Psoas muscle (tissue), 7 donors: ENCODE measurements at regions not wholly inside any gene's neighbourhood (a gene's known extent, or its start where the extent isn't known, plus 50 kb on each side); places are given as distances from the start of the nearest gene placed in this dataset.
"Not testable (repeated sequence)": the region's sequence is repeated elsewhere in the genome, so short reads cannot be mapped to it uniquely, and the experiment has no call there.

Experiments used
- ATAC-seq, 4 donors: fragments of 200-7000 bp; cut with Tn5 transposase; one replicate each; pipeline ENCODE4 v1.9.1; 2020; ENCODE audit warnings: moderate library complexity in 3 of 4, mild to moderate bottlenecking in 2 of 4
- DNase-seq, 2 donors: peaks; one replicate each; pipeline ENCODE4 v3.0.0-alpha.2; 2020
- H3K27ac ChIP-seq: fragments of 200-600 bp; one replicate; pipeline ENCODE4 v1.8.0; 2022
- H3K27me3 ChIP-seq, 3 donors: fragments of 200-600 bp in 1 of 3; one replicate each; pipeline versions ENCODE4 v1.6.1 to v1.8.0; 2013 to 2022; ENCODE audit warnings: low read length in 2 of 3, mild to moderate bottlenecking in 2 of 3, moderate library complexity in 1 of 3; ENCODE audit not compliant: insufficient read depth in 3 of 3
- H3K36me3 ChIP-seq, 2 donors: fragments of 200-600 bp in 1 of 2; one replicate each; pipeline versions ENCODE4 v1.6.1 to v1.8.0; 2013 to 2022; ENCODE audit warnings: low read depth in 1 of 2, mild to moderate bottlenecking in 1 of 2, moderate library complexity in 1 of 2; ENCODE audit not compliant: insufficient read depth in 1 of 2
- H3K4me1 ChIP-seq: fragments of 200-600 bp; one replicate; pipeline ENCODE4 v1.8.0; 2022
- H3K4me3 ChIP-seq: fragments of 200-600 bp; one replicate; pipeline ENCODE4 v1.8.0; 2022; ENCODE audit warnings: mild to moderate bottlenecking
- H3K9me3 ChIP-seq: fragments of 200-600 bp; one replicate; pipeline ENCODE4 v1.8.0; 2022
- WGBS, 3 donors: extraction: QIAGEN DNeasy Blood & Tissue Kit; methylation state at CpG; one replicate each; pipeline versions ENCODE4 v1.1.6 to v1.1.7; 2013; 5-methylcytosine and 5-hydroxymethylcytosine counted together
- intact Hi-C, 2 donors: fragments of 100-400 bp; cut with DNase I; formaldehyde crosslinking; loops; one replicate each; pipeline versions ENCODE4 v1.11.0 to v1.14.2; 2022
- TF ChIP-seq, protein P1 (sequence below): fragments of 200-600 bp; IDR thresholded peaks from one replicate; pipeline ENCODE4 v1.8.0; 2022; ENCODE audit warnings: antibody characterized with exemption
- donor health status: healthy with polysubstance abuse.
- donor health status: DM: no; HTN: no; CAD: no; lungs with moderate emphysema.
- donor health status: Bipolar disorder and iron deficiency.
- donor health status: healthy.
- donor health status: DM: yes; HTN: yes; CAD: no.
- donor health status: DM: no; HTN: no; CAD: no.
- donor health status: DM: yes; HTN: yes; CAD: no.

DNA sequence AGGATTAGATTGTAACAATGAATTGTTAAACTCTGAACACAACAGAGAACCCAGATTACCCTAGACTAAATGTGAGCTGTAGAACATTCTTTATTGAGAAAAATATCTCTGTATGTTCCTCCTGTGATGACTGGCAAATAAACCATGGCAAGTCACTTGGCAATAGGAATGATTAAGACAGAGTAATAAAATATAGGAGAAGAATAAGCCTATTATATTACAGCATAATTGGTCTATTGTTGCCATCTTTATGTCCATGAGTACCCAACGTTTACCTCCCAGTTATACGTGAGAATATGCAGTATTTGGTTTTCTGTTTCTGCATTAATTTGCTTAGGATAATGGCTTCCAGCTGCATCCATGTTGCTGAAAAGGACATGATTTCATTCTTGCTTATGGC lies 211.2 kb upstream of the AVPR1A start:
- intact Hi-C loops = no loop called here
- Histone ChIP-seq H3K9me3 (no peaks in the 10 kb centered on the region), H3K27ac (no peak overlapping the region), H3K36me3 (no peaks in the 10 kb centered on the region), H3K4me1 (no peaks in the 10 kb centered on the region), H3K27me3 (no peaks in the 10 kb centered on the region), H3K4me3 (no peak overlapping the region)
- ATAC-seq (no peak), DNase-seq (no peak)
- WGBS, 3 donors = 52 to 77% (median 54%) methylated on average over 2 of the region's 2 CpGs
- TF ChIP-seq, protein P1, sequence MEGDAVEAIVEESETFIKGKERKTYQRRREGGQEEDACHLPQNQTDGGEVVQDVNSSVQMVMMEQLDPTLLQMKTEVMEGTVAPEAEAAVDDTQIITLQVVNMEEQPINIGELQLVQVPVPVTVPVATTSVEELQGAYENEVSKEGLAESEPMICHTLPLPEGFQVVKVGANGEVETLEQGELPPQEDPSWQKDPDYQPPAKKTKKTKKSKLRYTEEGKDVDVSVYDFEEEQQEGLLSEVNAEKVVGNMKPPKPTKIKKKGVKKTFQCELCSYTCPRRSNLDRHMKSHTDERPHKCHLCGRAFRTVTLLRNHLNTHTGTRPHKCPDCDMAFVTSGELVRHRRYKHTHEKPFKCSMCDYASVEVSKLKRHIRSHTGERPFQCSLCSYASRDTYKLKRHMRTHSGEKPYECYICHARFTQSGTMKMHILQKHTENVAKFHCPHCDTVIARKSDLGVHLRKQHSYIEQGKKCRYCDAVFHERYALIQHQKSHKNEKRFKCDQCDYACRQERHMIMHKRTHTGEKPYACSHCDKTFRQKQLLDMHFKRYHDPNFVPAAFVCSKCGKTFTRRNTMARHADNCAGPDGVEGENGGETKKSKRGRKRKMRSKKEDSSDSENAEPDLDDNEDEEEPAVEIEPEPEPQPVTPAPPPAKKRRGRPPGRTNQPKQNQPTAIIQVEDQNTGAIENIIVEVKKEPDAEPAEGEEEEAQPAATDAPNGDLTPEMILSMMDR = no peak

DNA sequence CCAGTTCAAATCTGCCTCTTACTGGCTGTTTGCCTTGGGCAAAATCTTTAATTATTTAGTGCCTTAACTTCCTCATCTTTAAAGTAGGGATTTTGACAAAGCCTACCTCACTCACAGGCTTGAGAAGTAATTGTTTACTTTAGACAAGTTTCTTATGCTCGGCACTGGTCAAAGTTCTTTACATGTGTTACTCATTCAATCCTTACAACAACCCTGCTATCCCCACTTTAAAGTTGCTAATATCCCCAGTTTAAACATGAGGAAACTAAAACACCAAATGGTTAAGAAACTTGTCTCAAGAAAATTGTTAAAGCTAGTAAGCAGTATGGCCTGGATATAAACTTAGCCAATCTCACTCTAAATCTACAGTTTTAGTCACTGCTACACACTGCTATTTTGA lies 204.0 kb upstream of the AVPR1A start:
- no peak for DNase-seq
- WGBS, 3 donors = 81 to 89% (median 84%) methylated on average over 1 of the region's 1 CpG
- no peaks in the 10 kb centered on the region for H3K27me3 ChIP-seq
- no peak overlapping the region for H3K27ac ChIP-seq
- no peak overlapping the region for H3K4me3 ChIP-seq
- TF ChIP-seq, protein P1 = no peak
- H3K36me3 ChIP-seq = no peaks in the 10 kb centered on the region
- no peaks in the 10 kb centered on the region for H3K4me1 ChIP-seq
- no peaks in the 10 kb centered on the region for H3K9me3 ChIP-seq
- ATAC-seq = no peak
- intact Hi-C loops = no loop called here

DNA sequence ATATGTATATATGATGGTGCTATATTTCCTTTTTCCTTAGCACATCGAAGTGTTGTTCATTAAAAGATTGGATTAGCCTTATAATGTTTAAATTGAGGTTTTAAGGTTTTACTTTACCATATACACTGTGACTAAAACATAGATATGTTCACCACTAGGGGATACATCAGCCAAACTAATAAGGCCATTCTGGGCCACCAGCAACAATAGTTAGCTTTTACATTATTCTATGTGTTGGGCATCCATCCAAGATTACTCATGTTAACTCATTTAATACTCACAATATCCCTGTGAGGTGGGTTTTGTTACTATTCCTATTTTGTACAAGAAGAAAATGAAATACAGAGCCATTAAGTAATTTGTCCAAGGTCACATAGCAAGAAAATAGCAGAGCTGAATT lies 202.6 kb upstream of the AVPR1A start:
- 67 to 89% (median 83%) methylated on average over 1 of the region's 1 CpG for WGBS, 3 donors
- Histone ChIP-seq H3K27ac (no peak overlapping the region), H3K4me3 (no peak overlapping the region), H3K9me3 (no peaks in the 10 kb centered on the region), H3K27me3 (no peaks in the 10 kb centered on the region), H3K4me1 (no peaks in the 10 kb centered on the region), H3K36me3 (no peaks in the 10 kb centered on the region)
- TF ChIP-seq, protein P1 = no peak
- ATAC-seq (no peak), DNase-seq (no peak)
- intact Hi-C loops = no loop called here

DNA sequence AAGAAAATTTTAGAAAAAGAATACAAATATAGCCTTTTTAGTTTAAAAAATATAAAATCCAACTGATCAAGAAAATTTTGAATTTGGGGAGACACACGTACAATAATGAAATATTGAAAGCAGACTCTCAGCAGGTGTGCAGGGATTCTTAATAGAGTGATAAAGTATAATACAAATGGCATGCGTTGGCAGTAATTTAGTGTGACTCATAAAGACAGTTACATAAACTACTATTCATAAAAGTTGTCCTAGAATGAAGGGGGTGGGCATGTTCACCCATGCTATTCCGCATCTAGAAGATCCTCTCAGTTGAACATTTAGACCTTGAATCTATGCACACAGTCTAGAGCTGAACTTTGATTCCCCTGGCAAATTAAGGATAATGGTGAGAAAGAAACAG lies 200.4 kb upstream of the AVPR1A start:
- DNase-seq (no peak), ATAC-seq (no peak)
- no peaks in the 10 kb centered on the region for H3K4me1 ChIP-seq
- H3K27me3 ChIP-seq = no peaks in the 10 kb centered on the region
- H3K4me3 ChIP-seq = no peak overlapping the region
- WGBS, 3 donors = 76 to 87% (median 84%) methylated on average over 3 of the region's 3 CpGs
- TF ChIP-seq, protein P1 = no peak
- intact Hi-C loops = no loop called here
- H3K9me3 ChIP-seq = no peaks in the 10 kb centered on the region
- H3K36me3 ChIP-seq = no peaks in the 10 kb centered on the region
- H3K27ac ChIP-seq = no peak overlapping the region

DNA sequence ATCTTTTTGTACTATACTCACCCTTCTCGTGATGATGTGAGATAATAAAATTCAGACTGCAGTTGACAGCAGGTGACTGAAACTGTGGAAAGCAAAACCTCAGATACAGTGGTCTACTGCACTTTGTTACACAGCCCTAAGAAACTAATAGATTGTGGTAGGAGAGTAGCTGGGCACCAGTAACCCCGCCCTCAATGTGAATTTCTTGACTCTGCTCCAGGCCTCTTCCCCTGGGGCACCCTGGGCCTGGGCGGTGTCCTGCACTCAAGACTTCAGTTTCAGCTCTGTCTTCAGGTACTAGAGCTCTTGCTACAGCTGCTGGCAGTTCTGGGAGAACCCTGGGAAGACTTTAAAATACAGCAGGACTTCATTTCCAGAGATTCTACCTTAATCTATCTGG lies 197.6 kb upstream of the AVPR1A start:
- ATAC-seq = no peak
- Histone ChIP-seq H3K4me1 (no peaks in the 10 kb centered on the region), H3K27me3 (no peaks in the 10 kb centered on the region), H3K4me3 (no peak overlapping the region), H3K36me3 (no peaks in the 10 kb centered on the region), H3K27ac (no peak overlapping the region), H3K9me3 (no peaks in the 10 kb centered on the region)
- DNase-seq = no peak
- intact Hi-C loops = no loop called here
- TF ChIP-seq, protein P1 = no peak
- 49 to 63% (median 52%) methylated on average over 3 of the region's 3 CpGs for WGBS, 3 donors

DNA sequence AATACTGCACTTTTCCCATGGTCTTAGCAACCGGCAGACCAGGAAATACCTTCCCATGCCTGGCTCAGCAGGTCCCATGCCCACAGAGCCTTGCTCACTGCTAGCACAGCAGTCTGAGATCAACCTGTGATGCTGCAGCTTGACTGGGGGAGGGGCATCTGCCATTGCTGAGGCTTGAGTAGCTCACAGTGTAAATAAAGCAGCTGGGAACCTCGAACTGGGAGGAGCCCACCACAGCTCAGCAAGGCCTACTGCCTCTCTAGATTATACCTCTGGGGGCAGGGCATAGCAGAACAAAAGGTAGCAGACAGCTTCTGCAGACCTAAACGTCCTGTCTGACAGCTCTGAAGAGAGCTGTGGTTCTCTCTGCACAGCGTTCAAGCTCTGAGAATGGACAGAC lies 186.2 kb upstream of the AVPR1A start:
- 38 to 54% (median 48%) methylated on average over 4 of the region's 4 CpGs for WGBS, 3 donors
- H3K27me3 ChIP-seq, H3K4me1 ChIP-seq, H3K9me3 ChIP-seq, intact Hi-C loops, H3K4me3 ChIP-seq, ATAC-seq, DNase-seq, H3K27ac ChIP-seq, H3K36me3 ChIP-seq: not testable (repeated sequence)
